Vagina (tissue), 2 donors: ENCODE measurements at regions not wholly inside any gene's neighbourhood (a gene's known extent, or its start where the extent isn't known, plus 50 kb on each side); places are given as distances from the start of the nearest gene placed in this dataset.
"Not testable (repeated sequence)": the region's sequence is repeated elsewhere in the genome, so short reads cannot be mapped to it uniquely, and the experiment has no call there.

ENCODE experiments used
- POLR2A ChIP-seq, 2 donors: fragments of 450-650 bp; IDR thresholded peaks; one replicate each; pipeline ENCODE4 v1.6.1; 2017; ENCODE audit warnings: antibody characterized with exemption in 2 of 2, mild to moderate bottlenecking in 2 of 2, moderate library complexity in 2 of 2
- POLR2AphosphoS5 ChIP-seq, 2 donors: sonication (generic); formaldehyde crosslinking; IDR thresholded peaks; one replicate each; pipeline ENCODE4 v1.9.0; 2017; ENCODE audit warnings: antibody characterized with exemption in 2 of 2, mild to moderate bottlenecking in 2 of 2, low read depth in 1 of 2; ENCODE audit not compliant: insufficient read depth in 1 of 2
- TF ChIP-seq, protein P1 (sequence below), 3 experiments: fragments of 450-650 bp in 2 of 3; fragments of 200-600 bp in 1 of 3; sonication (generic) in 1 of 3; IDR thresholded peaks; one replicate each; pipeline ENCODE4 v1.5.1; 2017 to 2019; ENCODE audit warnings: antibody characterized with exemption in 3 of 3, mild to moderate bottlenecking in 2 of 3, moderate library complexity in 2 of 3

DNA sequence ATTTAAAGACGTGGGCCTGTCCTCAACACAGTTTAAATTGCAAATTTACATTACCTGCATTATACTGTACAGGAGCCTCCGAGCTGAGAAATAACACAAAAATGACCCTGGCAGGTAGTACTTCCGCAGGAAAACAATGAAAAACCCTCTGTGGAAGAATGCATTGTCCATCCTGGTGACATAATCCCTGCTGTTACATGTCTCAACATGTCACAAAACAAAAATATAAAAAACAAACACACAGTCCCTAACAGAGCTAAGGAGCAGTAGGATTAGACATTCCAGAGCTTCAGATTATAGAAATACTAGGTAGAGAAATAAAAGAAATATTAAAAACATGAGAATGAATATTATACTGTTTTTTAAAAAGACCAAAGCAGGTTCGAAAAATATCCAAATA is 359.2 kb downstream of the SRGAP2C start:
- TF ChIP-seq, protein P1, sequence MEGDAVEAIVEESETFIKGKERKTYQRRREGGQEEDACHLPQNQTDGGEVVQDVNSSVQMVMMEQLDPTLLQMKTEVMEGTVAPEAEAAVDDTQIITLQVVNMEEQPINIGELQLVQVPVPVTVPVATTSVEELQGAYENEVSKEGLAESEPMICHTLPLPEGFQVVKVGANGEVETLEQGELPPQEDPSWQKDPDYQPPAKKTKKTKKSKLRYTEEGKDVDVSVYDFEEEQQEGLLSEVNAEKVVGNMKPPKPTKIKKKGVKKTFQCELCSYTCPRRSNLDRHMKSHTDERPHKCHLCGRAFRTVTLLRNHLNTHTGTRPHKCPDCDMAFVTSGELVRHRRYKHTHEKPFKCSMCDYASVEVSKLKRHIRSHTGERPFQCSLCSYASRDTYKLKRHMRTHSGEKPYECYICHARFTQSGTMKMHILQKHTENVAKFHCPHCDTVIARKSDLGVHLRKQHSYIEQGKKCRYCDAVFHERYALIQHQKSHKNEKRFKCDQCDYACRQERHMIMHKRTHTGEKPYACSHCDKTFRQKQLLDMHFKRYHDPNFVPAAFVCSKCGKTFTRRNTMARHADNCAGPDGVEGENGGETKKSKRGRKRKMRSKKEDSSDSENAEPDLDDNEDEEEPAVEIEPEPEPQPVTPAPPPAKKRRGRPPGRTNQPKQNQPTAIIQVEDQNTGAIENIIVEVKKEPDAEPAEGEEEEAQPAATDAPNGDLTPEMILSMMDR (IDR thresholded peaks at IDR 0.05), result not testable (repeated sequence)
- TF ChIP-seq POLR2A (IDR thresholded peaks at IDR 0.05); POLR2AphosphoS5 (IDR thresholded peaks at IDR 0.05; ENCODE audit: insufficient read depth in 1 of 2, low read depth in 1 of 2): not testable (repeated sequence)
